Retinal pigment epithelial cell (primary cell): ENCODE measurements at regions not wholly inside any gene's neighbourhood (a gene's known extent, or its start where the extent isn't known, plus 50 kb on each side); places are given as distances from the start of the nearest gene placed in this dataset.

Source experiments
- DNase-seq: peaks from one replicate; pipeline ENCODE4 v3.0.0-alpha.2; 2010; ENCODE audit warnings: low read depth
- H3K4me3 ChIP-seq: 2 replicates; pipeline ENCODE4 v1.5.1; 2011; ENCODE audit warnings: mild to moderate bottlenecking, low read length, control low read depth, moderate library complexity
- TF ChIP-seq, protein P1 (sequence below): conservative IDR thresholded peaks from 2 replicates; pipeline ENCODE4 v1.5.1; 2011; ENCODE audit warnings: low read depth, low read length, control low read depth, inconsistent platforms

DNA sequence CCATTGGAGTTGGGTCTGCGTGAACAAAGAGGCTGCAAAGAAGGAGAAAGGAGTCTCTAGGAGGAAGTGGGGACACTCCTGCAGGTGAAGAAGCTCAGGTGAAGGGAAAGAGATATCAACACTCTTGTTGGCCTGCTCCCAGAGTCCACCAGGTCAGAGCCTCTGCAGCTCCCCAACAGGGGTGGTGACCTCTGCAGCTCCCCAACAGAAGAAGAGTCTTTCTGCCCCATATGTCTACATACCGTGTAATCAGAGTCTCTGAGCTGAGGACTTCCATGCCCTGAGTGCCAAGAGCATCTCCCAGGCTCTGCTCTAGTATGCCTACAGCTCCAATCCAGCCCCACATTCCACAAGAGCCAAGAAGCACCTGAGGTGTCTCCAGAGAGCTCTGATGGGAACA lies 67.4 kb upstream of the TRPC7 start:
- DNase-seq, result no peak
- H3K4me3 ChIP-seq, result no peak overlapping the region
- TF ChIP-seq, protein P1, sequence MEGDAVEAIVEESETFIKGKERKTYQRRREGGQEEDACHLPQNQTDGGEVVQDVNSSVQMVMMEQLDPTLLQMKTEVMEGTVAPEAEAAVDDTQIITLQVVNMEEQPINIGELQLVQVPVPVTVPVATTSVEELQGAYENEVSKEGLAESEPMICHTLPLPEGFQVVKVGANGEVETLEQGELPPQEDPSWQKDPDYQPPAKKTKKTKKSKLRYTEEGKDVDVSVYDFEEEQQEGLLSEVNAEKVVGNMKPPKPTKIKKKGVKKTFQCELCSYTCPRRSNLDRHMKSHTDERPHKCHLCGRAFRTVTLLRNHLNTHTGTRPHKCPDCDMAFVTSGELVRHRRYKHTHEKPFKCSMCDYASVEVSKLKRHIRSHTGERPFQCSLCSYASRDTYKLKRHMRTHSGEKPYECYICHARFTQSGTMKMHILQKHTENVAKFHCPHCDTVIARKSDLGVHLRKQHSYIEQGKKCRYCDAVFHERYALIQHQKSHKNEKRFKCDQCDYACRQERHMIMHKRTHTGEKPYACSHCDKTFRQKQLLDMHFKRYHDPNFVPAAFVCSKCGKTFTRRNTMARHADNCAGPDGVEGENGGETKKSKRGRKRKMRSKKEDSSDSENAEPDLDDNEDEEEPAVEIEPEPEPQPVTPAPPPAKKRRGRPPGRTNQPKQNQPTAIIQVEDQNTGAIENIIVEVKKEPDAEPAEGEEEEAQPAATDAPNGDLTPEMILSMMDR, result no peak

DNA sequence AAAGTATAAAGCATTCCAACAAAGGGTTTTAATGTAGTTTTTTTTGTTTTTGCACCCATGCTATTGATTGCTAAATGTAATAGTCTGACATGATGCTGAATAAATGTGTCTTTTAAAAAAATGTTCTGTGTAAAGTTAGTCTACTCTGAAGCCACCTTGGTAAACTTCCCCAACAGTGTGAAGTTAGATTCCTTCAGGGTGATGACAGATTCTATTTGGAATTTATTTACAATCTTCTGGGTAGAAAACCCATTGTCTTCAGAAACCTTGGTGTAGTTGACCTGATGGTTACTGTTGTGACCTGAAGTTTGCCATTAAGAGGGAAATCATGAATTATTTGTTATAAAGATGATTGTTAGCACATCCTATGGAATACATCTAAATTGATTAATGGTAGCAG lies 64.7 kb upstream of the TRPC7 start:
- TF ChIP-seq, protein P1, result no peak
- H3K4me3 ChIP-seq, result no peak overlapping the region
- no peak for DNase-seq

GRCh38 chr5:136427426-136427825 lies 62.1 kb upstream of the TRPC7 start:
- no peak for DNase-seq
- TF ChIP-seq, protein P1, result no peak
- no peak overlapping the region for H3K4me3 ChIP-seq

GRCh38 chr5:136425921-136426320 lies 60.6 kb upstream of the TRPC7 start:
- TF ChIP-seq, protein P1, result no peak
- H3K4me3 ChIP-seq, result no peak overlapping the region
- DNase-seq, result no peak

GRCh38 chr5:136424835-136425584 lies 59.7 kb upstream of the TRPC7 start:
- TF ChIP-seq, protein P1, result peak; percentile 81

DNA sequence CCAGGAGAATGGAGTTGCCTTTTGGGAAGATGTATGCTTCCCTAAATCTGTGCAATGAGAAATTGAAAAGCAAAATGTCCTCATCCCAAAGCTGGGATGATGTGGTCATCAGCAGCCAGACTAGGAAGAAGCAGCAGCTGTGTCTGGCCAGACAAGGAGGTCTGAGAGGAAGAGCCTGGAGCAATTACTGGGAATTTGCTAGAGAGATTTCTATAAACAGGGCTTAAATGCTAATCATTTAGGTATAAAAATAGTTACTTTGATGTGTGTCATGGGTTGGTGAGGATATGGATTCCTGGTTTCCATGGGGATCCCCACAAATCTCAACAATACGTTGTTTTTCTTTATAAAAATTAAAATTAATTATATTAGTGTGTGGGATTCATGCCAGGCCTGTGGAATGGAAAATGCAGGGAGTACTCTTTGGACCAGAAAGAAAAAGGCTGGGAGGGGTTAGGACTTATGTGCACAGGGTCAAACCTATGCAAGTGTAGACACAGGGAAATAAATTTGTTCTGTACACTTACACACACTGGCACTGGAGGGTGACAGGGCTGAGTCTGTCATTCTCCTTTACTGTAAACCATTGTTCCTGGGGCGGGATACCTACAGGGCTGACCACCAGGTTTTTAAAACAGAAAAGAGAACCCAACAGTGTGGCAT lies 58.7 kb upstream of the TRPC7 start:
- H3K4me3 ChIP-seq, result no peak overlapping the region
- DNase-seq, result no peak
- TF ChIP-seq, protein P1, result no peak

More at GRCh38 chr5:136424835-136425584, 59.7 kb upstream of the TRPC7 start:
- no peak for DNase-seq
- no peak overlapping the region for H3K4me3 ChIP-seq
